Posterior cingulate gyrus (tissue), 11 donors: ENCODE measurements at regions not wholly inside any gene's neighbourhood (a gene's known extent, or its start where the extent isn't known, plus 50 kb on each side); places are given as distances from the start of the nearest gene placed in this dataset.

Source experiments
- DNase-seq, 10 donors: peaks; one replicate each; pipeline versions ENCODE4 v3.0.0 to v3.0.0-alpha.2; 2020 to 2021; ENCODE audit warnings: mixed read lengths in 3 of 10
- intact Hi-C: fragments of 100-400 bp; cut with DNase I; formaldehyde crosslinking; loops from one replicate; pipeline ENCODE4 v1.15.1; 2023

GRCh38 chr20:56983813-56984212 lies 282.6 kb downstream of the BMP7 start:
- intact Hi-C loops: no loop called here
- no peak for DNase-seq

- intact Hi-C loops: no loop called here
- DNase-seq: no peak
Observed at GRCh38 chr20:56985066-56985685, 281.3 kb downstream of the BMP7 start.

GRCh38 chr20:56986476-56986875 lies 280.0 kb downstream of the BMP7 start:
- intact Hi-C loops: no loop called here
- DNase-seq: no peak

- no peak for DNase-seq
- intact Hi-C loops: no loop called here
Observed at GRCh38 chr20:56986931-56987720, 279.3 kb downstream of the BMP7 start.

GRCh38 chr20:56987986-56988385 lies 278.5 kb downstream of the BMP7 start:
- intact Hi-C loops: no loop called here
- DNase-seq: peak in 1 of 10 donors; percentile 19

- intact Hi-C loops: no loop called here
- DNase-seq: peak in 1 of 10 donors; percentile 27
Observed at GRCh38 chr20:56988446-56988845, 278.0 kb downstream of the BMP7 start.

- intact Hi-C loops: no loop called here
- no peak for DNase-seq
Observed at GRCh38 chr20:56989516-56989915, 276.9 kb downstream of the BMP7 start.

GRCh38 chr20:56993020-56993559 lies 273.4 kb downstream of the BMP7 start:
- no peak for DNase-seq
- intact Hi-C loops: no loop called here

- intact Hi-C loops: no loop called here
- peak in 1 of 10 donors; percentile 42 for DNase-seq
Observed at GRCh38 chr20:56994006-56994405, 272.4 kb downstream of the BMP7 start.

GRCh38 chr20:56995149-56995548 lies 271.3 kb downstream of the BMP7 start:
- peak in 1 of 10 donors; percentile 78 for DNase-seq
- intact Hi-C loops: no loop called here

- intact Hi-C loops: no loop called here
- DNase-seq: peak in 1 of 10 donors; percentile 55
Observed at GRCh38 chr20:56995635-56996075, 270.8 kb downstream of the BMP7 start.

GRCh38 chr20:56996533-56996932 lies 269.9 kb downstream of the BMP7 start:
- no peak for DNase-seq
- intact Hi-C loops: no loop called here

GRCh38 chr20:56998438-56998837 lies 268.0 kb downstream of the BMP7 start:
- no peak for DNase-seq
- intact Hi-C loops: no loop called here

- DNase-seq: no peak
- intact Hi-C loops: no loop called here
Observed at GRCh38 chr20:57000441-57000968, 265.9 kb downstream of the BMP7 start.

GRCh38 chr20:57001126-57001767 lies 265.2 kb downstream of the BMP7 start:
- intact Hi-C loops: no loop called here
- peak in 1 of 10 donors; percentile 72 for DNase-seq

GRCh38 chr20:57002066-57002570 lies 264.3 kb downstream of the BMP7 start:
- intact Hi-C loops: no loop called here
- peak in 1 of 10 donors; percentile 62 for DNase-seq

GRCh38 chr20:57003012-57003411 lies 263.4 kb downstream of the BMP7 start:
- intact Hi-C loops: no loop called here
- no peak for DNase-seq

GRCh38 chr20:57004416-57004815 lies 262.0 kb downstream of the BMP7 start:
- intact Hi-C loops: no loop called here

GRCh38 chr20:57004951-57005933 lies 261.2 kb downstream of the BMP7 start:
- intact Hi-C loops: no loop called here
- DNase-seq: peak in 1 of 10 donors; percentile 43

More at GRCh38 chr20:57004416-57004815, 262.0 kb downstream of the BMP7 start:
- peak in 1 of 10 donors; percentile 66 for DNase-seq
